ENCODE measurements at regions not wholly inside any gene's neighbourhood (a gene's known extent, or its start where the extent isn't known, plus 50 kb on each side); places are given as distances from the start of the nearest gene placed in this dataset.

DNA sequence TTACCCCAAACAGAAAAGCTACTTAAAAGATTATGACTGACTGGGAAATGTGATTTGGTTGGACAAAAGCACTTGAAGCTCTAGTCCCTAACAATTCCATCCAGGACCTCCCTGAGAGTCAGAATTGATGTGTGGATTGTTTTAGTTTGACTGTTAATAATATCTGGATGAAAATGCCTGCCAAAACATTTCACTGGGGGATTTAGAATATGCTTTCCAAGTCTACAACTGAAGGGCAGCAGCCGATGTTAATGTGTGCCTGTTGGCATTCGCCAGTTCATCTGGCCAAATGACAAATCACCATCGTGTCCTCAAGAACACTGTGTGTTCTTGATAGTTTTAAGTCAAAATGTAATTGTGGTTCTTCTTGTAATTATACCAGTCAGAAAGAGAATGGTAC, 76.0 kb upstream of the TSC22D1 start:
- TF ChIP-seq, protein P1, sequence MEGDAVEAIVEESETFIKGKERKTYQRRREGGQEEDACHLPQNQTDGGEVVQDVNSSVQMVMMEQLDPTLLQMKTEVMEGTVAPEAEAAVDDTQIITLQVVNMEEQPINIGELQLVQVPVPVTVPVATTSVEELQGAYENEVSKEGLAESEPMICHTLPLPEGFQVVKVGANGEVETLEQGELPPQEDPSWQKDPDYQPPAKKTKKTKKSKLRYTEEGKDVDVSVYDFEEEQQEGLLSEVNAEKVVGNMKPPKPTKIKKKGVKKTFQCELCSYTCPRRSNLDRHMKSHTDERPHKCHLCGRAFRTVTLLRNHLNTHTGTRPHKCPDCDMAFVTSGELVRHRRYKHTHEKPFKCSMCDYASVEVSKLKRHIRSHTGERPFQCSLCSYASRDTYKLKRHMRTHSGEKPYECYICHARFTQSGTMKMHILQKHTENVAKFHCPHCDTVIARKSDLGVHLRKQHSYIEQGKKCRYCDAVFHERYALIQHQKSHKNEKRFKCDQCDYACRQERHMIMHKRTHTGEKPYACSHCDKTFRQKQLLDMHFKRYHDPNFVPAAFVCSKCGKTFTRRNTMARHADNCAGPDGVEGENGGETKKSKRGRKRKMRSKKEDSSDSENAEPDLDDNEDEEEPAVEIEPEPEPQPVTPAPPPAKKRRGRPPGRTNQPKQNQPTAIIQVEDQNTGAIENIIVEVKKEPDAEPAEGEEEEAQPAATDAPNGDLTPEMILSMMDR (IDR thresholded peaks at IDR 0.05), result no peak
- TF ChIP-seq POLR2A (IDR thresholded peaks at IDR 0.05), result no peak
